Epithelial cell of esophagus (primary cell): ENCODE measurements at regions not wholly inside any gene's neighbourhood (a gene's known extent, or its start where the extent isn't known, plus 50 kb on each side); places are given as distances from the start of the nearest gene placed in this dataset.

Source experiments
- DNase-seq: peaks from one replicate; pipeline ENCODE4 v3.0.0; 2010; ENCODE audit warnings: low read depth
- H3K4me3 ChIP-seq: 2 replicates; pipeline ENCODE4 v1.5.1; 2011; ENCODE audit warnings: mild to moderate bottlenecking, low read length, control low read depth
- CTCF ChIP-seq: IDR thresholded peaks from 2 replicates; pipeline ENCODE4 v1.5.1; 2011; ENCODE audit warnings: low read depth, mild to moderate bottlenecking, low read length, control low read depth, inconsistent platforms; ENCODE audit not compliant: insufficient read depth; ENCODE audit errors: missing control alignments

- no peak for TF ChIP-seq CTCF
- DNase-seq = peak; percentile 9
- H3K4me3 ChIP-seq = no peak overlapping the region
These were observed 494.3 kb downstream of the BRINP3 start for GRCh38 chr1:189983166-189983890.

- DNase-seq = no peak
- no peak for TF ChIP-seq CTCF
- no peak overlapping the region for H3K4me3 ChIP-seq
These were observed 491.1 kb downstream of the BRINP3 start for GRCh38 chr1:189986516-189986915.

- no peak overlapping the region for H3K4me3 ChIP-seq
- DNase-seq = no peak
- TF ChIP-seq CTCF = no peak
These were observed 490.2 kb downstream of the BRINP3 start for GRCh38 chr1:189987509-189987908.

- no peak for TF ChIP-seq CTCF
- DNase-seq = no peak
- H3K4me3 ChIP-seq = no peak overlapping the region
These were observed 484.8 kb downstream of the BRINP3 start for GRCh38 chr1:189992856-189993255.

- DNase-seq = peak; percentile 50
- TF ChIP-seq CTCF = no peak
- no peak overlapping the region for H3K4me3 ChIP-seq
These were observed 477.2 kb downstream of the BRINP3 start for GRCh38 chr1:190000365-190000872.

GRCh38 chr1:190001187-190001586, 476.5 kb downstream of the BRINP3 start:
- TF ChIP-seq CTCF = no peak
- peak; percentile 13 for DNase-seq
- H3K4me3 ChIP-seq = no peak overlapping the region

GRCh38 chr1:190003376-190003775, 474.3 kb downstream of the BRINP3 start:
- TF ChIP-seq CTCF = no peak
- no peak overlapping the region for H3K4me3 ChIP-seq
- no peak for DNase-seq
